Ascending aorta (tissue), 2 donors: ENCODE measurements at regions not wholly inside any gene's neighbourhood (a gene's known extent, or its start where the extent isn't known, plus 50 kb on each side); places are given as distances from the start of the nearest gene placed in this dataset.

Experiments
- DNase-seq, 2 donors: peaks; one replicate each; pipeline ENCODE4 v3.0.0-alpha.2; 2019; ENCODE audit warnings: low spot score in 2 of 2
- H3K27ac ChIP-seq, 2 donors: fragments of 200-600 bp; sonication (generic); one replicate each; pipeline ENCODE4 v1.5.1; 2016 to 2017; ENCODE audit warnings: mild to moderate bottlenecking in 1 of 2
- H3K27me3 ChIP-seq: fragments of 200-600 bp; sonication (generic); one replicate; pipeline ENCODE4 v1.5.1; 2017
- H3K36me3 ChIP-seq, 2 donors: fragments of 200-600 bp; sonication (generic); one replicate each; pipeline ENCODE4 v1.5.1; 2016
- H3K4me1 ChIP-seq, 2 donors: fragments of 200-600 bp; sonication (generic); one replicate each; pipeline ENCODE4 v1.5.1; 2016 to 2017; ENCODE audit warnings: mild to moderate bottlenecking in 1 of 2
- H3K4me3 ChIP-seq, 2 donors: fragments of 200-600 bp; sonication (generic); one replicate each; pipeline ENCODE4 v1.5.1; 2016 to 2017; ENCODE audit warnings: mild to moderate bottlenecking in 1 of 2
- H3K9me3 ChIP-seq, 2 donors: fragments of 200-600 bp; sonication (generic); one replicate each; pipeline ENCODE4 v1.5.1; 2016
- CTCF ChIP-seq, 3 experiments: fragments of 200-600 bp in 2 of 3; fragments of 450-650 bp in 1 of 3; sonication (generic) in 2 of 3; IDR thresholded peaks; one replicate each; pipeline ENCODE4 v1.5.1; 2016 to 2019; ENCODE audit warnings: antibody characterized with exemption in 3 of 3, mild to moderate bottlenecking in 1 of 3, moderate library complexity in 1 of 3
- intact Hi-C: fragments of 100-400 bp; cut with DNase I; formaldehyde crosslinking; loops from one replicate; pipeline ENCODE4 v1.15.1; 2023

- H3K36me3 ChIP-seq: no peaks in the 10 kb centered on the region
- no peaks in the 10 kb centered on the region for H3K4me1 ChIP-seq
- intact Hi-C loops: no loop called here
- no peak overlapping the region for H3K4me3 ChIP-seq
- no peak for TF ChIP-seq CTCF (IDR thresholded peaks at IDR 0.05)
- H3K9me3 ChIP-seq: no peaks in the 10 kb centered on the region
- DNase-seq: no peak
- no peaks in the 10 kb centered on the region for H3K27me3 ChIP-seq
- H3K27ac ChIP-seq: no peak overlapping the region
These were observed 53.7 kb upstream of the ZNF267 start for GRCh38 chr16:31819948-31820347.
